Common myeloid progenitor, CD34-positive (primary cell): ENCODE measurements at regions not wholly inside any gene's neighbourhood (a gene's known extent, or its start where the extent isn't known, plus 50 kb on each side); places are given as distances from the start of the nearest gene placed in this dataset.
"Not testable (repeated sequence)": the region's sequence is repeated elsewhere in the genome, so short reads cannot be mapped to it uniquely, and the experiment has no call there.

Experiments
- CTCF ChIA-PET: fragments of 350-600 bp; sonication (Branson Sonifier 250); formaldehyde crosslinking; loops from one replicate; lab custom pipeline; 2021; ENCODE audit warnings: antibody characterized with exemption; lab: Charles Lee
- POLR2A ChIA-PET: fragments of 350-600 bp; sonication (Branson Sonifier 250); formaldehyde crosslinking; loops from one replicate; lab custom pipeline; 2021; ENCODE audit warnings: antibody characterized with exemption; lab: Charles Lee
- DNase-seq, 3 donors: peaks; one replicate each; pipeline versions ENCODE4 v3.0.0 to v3.0.0-alpha.2; 2013
- H3K27ac ChIP-seq, 2 experiments: 1 replicate in 1 of 2; 2 replicates in 1 of 2; pipeline ENCODE4 v1.7.0; 2013; ENCODE audit warnings: inconsistent platforms in 2 of 2, low read length in 2 of 2, mild to moderate bottlenecking in 2 of 2, low read depth in 1 of 2, moderate library complexity in 1 of 2; ENCODE audit not compliant: severe bottlenecking in 2 of 2, insufficient read depth in 1 of 2, poor library complexity in 1 of 2
- H3K27me3 ChIP-seq, 5 experiments: replicated peaks in 2 of 5; 1 replicate in 3 of 5; 2 replicates in 2 of 5; pipeline versions ENCODE4 v1.6.1 to v1.7.0; 2013; ENCODE audit warnings: low read length in 4 of 5, mild to moderate bottlenecking in 2 of 5, moderate library complexity in 2 of 5, inconsistent platforms in 1 of 5; ENCODE audit not compliant: insufficient read depth in 5 of 5, control insufficient read depth in 4 of 5
- H3K36me3 ChIP-seq, 4 experiments: 1 replicate in 2 of 4; 2 replicates in 2 of 4; pipeline versions ENCODE4 v1.6.1 to v1.7.0; 2013; ENCODE audit warnings: low read length in 3 of 4, control low read depth in 1 of 4, mild to moderate bottlenecking in 1 of 4; ENCODE audit not compliant: control insufficient read depth in 4 of 4, insufficient read depth in 4 of 4
- H3K4me1 ChIP-seq, 4 experiments: 1 replicate in 3 of 4; 2 replicates in 1 of 4; pipeline versions ENCODE4 v1.6.1 to v1.7.1; 2013; ENCODE audit warnings: low read length in 3 of 4, mild to moderate bottlenecking in 3 of 4, control low read depth in 1 of 4, inconsistent platforms in 1 of 4, moderate library complexity in 1 of 4; ENCODE audit not compliant: control insufficient read depth in 4 of 4, insufficient read depth in 4 of 4; ENCODE audit errors: control extremely low read depth in 1 of 4
- H3K4me3 ChIP-seq, 7 experiments: 1 replicate in 4 of 7; 2 replicates in 3 of 7; pipeline versions ENCODE4 v1.5.1 to v1.7.0; 2013; ENCODE audit warnings: mild to moderate bottlenecking in 7 of 7, low read length in 6 of 7, moderate library complexity in 6 of 7, inconsistent platforms in 2 of 7, low read depth in 2 of 7, control low read depth in 1 of 7; ENCODE audit not compliant: insufficient read depth in 4 of 7, control insufficient read depth in 1 of 7; ENCODE audit errors: extremely low read depth in 1 of 7
- H3K9me3 ChIP-seq, 5 experiments: 1 replicate in 4 of 5; 2 replicates in 1 of 5; pipeline versions ENCODE4 v1.6.1 to v1.7.1; 2013; ENCODE audit warnings: low read length in 4 of 5, mild to moderate bottlenecking in 2 of 5, inconsistent platforms in 1 of 5, low read depth in 1 of 5, moderate library complexity in 1 of 5; ENCODE audit not compliant: control insufficient read depth in 4 of 5, insufficient read depth in 2 of 5; ENCODE audit errors: control extremely low read depth in 1 of 5
- WGBS: methylation state at CpG from one replicate; pipeline ENCODE4 v1.1.5; 2013; ENCODE audit not compliant: insufficient coverage; 5-methylcytosine and 5-hydroxymethylcytosine counted together

GRCh38 chr4:167838686-167839085 is 253.7 kb upstream of the ANXA10 start:
- Histone ChIP-seq H3K36me3 (no peaks in the 10 kb centered on the region), H3K9me3 (no peaks in the 10 kb centered on the region), H3K27ac (no peak overlapping the region), H3K27me3 (no peaks in the 10 kb centered on the region), H3K4me3 (no peak overlapping the region), H3K4me1 (no peaks in the 10 kb centered on the region)
- no CpG with 5 or more reads among the region's 1 CpG for whole genome bisulfite sequencing
- ChIA-PET POLR2A (no interaction called here), CTCF (interaction anchor here (0.8 kb wide), 1 partner anchor 9 kb away, joined by 3 read pairs; no protein-coding TSS in a partner anchor)
- no peak for DNase-seq

- H3K27ac ChIP-seq = no peak overlapping the region
- no peaks in the 10 kb centered on the region for H3K27me3 ChIP-seq
- no CpG with 5 or more reads among the region's 2 CpGs for WGBS
- ChIA-PET CTCF (no interaction called here), POLR2A (no interaction called here)
- no peak overlapping the region for H3K4me3 ChIP-seq
- no peaks in the 10 kb centered on the region for H3K4me1 ChIP-seq
- DNase-seq = no peak
- H3K36me3 ChIP-seq = no peaks in the 10 kb centered on the region
- no peaks in the 10 kb centered on the region for H3K9me3 ChIP-seq
These were observed 249.8 kb upstream of the ANXA10 start for GRCh38 chr4:167842487-167842886.

DNA sequence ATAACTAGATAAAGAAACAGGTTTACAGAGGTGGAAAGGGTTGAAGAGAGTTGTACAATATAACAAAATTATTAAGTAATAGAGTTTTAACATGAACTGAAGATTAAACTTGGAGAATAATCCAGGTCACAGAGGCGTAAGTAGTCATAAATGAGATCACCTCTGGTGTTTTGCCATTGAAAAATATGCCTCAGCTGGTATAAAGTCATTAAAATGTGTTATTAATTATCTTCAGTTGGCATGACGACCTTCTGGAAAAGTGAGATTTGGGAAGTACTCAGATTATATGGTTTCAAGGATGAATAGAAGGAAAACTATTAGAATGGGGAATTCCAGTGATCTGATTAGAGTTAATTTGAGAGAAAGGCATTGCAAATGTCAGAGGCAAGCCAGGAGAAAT is 237.5 kb upstream of the ANXA10 start:
- POLR2A ChIA-PET = no interaction called here
- Histone ChIP-seq H3K27ac (no peak overlapping the region), H3K27me3 (no peaks in the 10 kb centered on the region), H3K4me3 (no peak overlapping the region), H3K9me3 (no peaks in the 10 kb centered on the region), H3K4me1 (no peaks in the 10 kb centered on the region), H3K36me3 (no peaks in the 10 kb centered on the region)
- 100% methylated on average over 2 of the region's 2 CpGs for WGBS
- CTCF ChIA-PET = no interaction called here
- no peak for DNase-seq

DNA sequence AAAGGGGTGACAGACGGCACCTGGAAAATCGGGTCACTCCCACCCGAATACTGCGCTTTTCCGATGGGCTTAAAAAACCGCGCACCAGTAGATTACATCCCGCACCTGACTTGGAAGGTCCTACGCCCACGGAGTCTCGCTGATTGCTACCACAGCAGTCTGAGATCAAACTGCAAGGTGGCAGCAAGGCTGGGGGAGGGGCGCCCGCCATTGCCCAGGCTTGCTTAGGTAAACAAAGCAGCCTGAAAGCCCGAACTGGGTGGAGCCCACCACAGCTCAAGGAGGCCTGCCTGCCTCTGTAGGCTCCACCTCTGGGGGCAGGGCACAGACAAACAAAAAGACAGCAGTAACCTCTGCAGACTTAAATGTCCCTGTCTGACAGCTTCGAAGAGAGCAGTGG is 234.2 kb upstream of the ANXA10 start:
- H3K9me3 ChIP-seq, H3K27ac ChIP-seq, H3K4me1 ChIP-seq, CTCF ChIA-PET, H3K27me3 ChIP-seq, DNase-seq, POLR2A ChIA-PET, H3K4me3 ChIP-seq, H3K36me3 ChIP-seq: not testable (repeated sequence)
- WGBS = 99% methylated on average over 11 of the region's 15 CpGs

DNA sequence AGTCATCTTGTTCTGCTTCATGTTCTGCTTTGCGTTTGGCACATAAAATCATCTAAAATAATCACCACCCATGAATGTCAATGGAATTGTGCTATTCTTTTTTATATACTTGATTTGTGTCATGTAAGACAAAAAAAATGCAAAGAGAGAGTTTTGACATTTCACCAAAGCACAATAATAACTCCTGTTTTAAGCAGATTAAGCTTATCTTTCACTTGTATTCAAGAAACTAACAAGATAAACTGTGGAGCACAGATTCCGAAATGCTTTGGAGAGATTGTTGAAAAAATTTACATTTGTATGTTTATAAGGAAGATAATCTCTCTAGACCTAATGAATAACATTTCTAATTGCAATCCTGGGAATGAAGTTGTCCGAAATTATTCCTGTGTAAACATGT is 225.1 kb upstream of the ANXA10 start:
- H3K4me3 ChIP-seq = no peak overlapping the region
- no peak overlapping the region for H3K27ac ChIP-seq
- no peaks in the 10 kb centered on the region for H3K27me3 ChIP-seq
- DNase-seq = no peak
- ChIA-PET CTCF (no interaction called here), POLR2A (no interaction called here)
- H3K36me3 ChIP-seq = no peaks in the 10 kb centered on the region
- no peaks in the 10 kb centered on the region for H3K4me1 ChIP-seq
- WGBS = no CpG with 5 or more reads among the region's 3 CpGs
- no peaks in the 10 kb centered on the region for H3K9me3 ChIP-seq

- Histone ChIP-seq H3K4me1 (no peaks in the 10 kb centered on the region), H3K9me3 (no peaks in the 10 kb centered on the region), H3K36me3 (no peaks in the 10 kb centered on the region), H3K27me3 (no peaks in the 10 kb centered on the region), H3K4me3 (no peak overlapping the region), H3K27ac (no peak overlapping the region)
- WGBS = no CpG with 5 or more reads among the region's 1 CpG
- ChIA-PET CTCF (no interaction called here), POLR2A (no interaction called here)
- DNase-seq = no peak
These were observed 224.2 kb upstream of the ANXA10 start for GRCh38 chr4:167868163-167868562.

DNA sequence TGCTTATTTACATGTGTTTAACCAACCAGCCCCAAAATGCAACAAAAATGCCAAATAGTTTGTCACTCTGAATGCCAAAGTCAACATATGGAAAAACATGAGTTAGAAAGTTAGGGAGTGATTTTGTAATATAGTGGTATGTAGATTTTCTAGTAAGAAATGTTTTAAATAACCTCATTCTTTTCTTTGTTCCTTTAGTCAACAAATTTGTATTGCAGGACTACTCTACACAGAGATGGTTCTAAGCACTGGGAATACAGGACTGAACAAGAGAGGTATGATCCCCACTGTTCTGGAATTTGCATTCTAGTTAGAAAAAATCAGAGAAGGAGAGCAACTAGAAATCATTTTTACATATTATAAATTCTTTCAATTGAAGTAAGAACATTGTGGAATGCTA is 218.8 kb upstream of the ANXA10 start:
- Histone ChIP-seq H3K4me1 (no peaks in the 10 kb centered on the region), H3K9me3 (no peaks in the 10 kb centered on the region), H3K27me3 (no peaks in the 10 kb centered on the region), H3K36me3 (no peaks in the 10 kb centered on the region), H3K27ac (no peak overlapping the region), H3K4me3 (no peak overlapping the region)
- ChIA-PET CTCF (no interaction called here), POLR2A (no interaction called here)
- DNase-seq = no peak
